GM12864 (cell line): ENCODE measurements at regions not wholly inside any gene's neighbourhood (a gene's known extent, or its start where the extent isn't known, plus 50 kb on each side); places are given as distances from the start of the nearest gene placed in this dataset.

Experiments used
- DNase-seq: peaks from one replicate; pipeline ENCODE4 v3.0.0-alpha.2; 2011; ENCODE audit warnings: low read depth
- H3K4me3 ChIP-seq: 2 replicates; pipeline ENCODE4 v1.5.1; 2011; ENCODE audit warnings: mild to moderate bottlenecking, low read depth, low read length, control low read depth
- TF ChIP-seq, protein P1 (sequence below): IDR thresholded peaks from 2 replicates; pipeline ENCODE4 v1.5.1; 2011; ENCODE audit warnings: low read depth, mild to moderate bottlenecking, moderate library complexity, low read length, control low read depth, inconsistent platforms; ENCODE audit errors: missing control alignments

DNA sequence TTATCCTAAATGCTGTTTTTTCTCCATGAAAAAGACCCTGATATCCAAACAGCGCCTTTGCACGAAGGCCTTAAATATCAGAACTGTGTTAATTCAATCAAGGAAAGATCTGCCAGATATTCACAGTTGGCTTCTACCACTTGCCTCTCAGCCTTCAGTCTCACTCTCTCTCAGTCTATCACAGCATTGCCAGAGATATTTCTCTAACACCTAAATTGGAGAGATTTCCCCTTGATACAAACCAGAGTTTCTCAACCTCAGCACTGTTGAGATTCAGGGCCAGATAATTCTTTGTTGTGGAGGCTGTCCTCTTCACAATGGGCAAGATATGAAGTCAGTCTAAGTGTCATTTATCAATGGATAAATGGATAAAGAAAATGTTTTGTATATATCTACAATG is 454.1 kb upstream of the MAF start:
- H3K4me3 ChIP-seq: no peak overlapping the region
- TF ChIP-seq, protein P1, sequence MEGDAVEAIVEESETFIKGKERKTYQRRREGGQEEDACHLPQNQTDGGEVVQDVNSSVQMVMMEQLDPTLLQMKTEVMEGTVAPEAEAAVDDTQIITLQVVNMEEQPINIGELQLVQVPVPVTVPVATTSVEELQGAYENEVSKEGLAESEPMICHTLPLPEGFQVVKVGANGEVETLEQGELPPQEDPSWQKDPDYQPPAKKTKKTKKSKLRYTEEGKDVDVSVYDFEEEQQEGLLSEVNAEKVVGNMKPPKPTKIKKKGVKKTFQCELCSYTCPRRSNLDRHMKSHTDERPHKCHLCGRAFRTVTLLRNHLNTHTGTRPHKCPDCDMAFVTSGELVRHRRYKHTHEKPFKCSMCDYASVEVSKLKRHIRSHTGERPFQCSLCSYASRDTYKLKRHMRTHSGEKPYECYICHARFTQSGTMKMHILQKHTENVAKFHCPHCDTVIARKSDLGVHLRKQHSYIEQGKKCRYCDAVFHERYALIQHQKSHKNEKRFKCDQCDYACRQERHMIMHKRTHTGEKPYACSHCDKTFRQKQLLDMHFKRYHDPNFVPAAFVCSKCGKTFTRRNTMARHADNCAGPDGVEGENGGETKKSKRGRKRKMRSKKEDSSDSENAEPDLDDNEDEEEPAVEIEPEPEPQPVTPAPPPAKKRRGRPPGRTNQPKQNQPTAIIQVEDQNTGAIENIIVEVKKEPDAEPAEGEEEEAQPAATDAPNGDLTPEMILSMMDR: no peak
- no peak for DNase-seq

DNA sequence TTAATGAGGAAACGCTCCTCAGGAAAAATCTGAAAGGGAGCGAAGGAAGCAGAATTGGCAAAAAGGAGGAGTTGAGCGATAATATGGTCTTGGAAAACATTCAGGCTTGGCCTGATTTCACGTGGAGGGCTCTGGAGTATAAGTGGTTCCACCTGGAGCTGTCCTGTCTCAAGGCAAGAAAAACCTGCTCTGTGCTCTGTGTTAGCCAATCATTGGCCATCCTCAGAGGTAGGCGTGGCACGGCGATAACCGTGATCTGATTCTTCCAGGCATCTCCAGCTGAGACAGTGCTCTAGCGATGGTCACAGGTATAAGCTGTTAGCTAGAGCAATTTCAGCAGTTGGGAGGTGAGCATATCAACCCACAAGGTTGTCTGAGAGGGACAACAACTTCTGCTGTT is 450.5 kb upstream of the MAF start:
- H3K4me3 ChIP-seq: no peak overlapping the region
- TF ChIP-seq, protein P1: no peak
- DNase-seq: no peak

DNA sequence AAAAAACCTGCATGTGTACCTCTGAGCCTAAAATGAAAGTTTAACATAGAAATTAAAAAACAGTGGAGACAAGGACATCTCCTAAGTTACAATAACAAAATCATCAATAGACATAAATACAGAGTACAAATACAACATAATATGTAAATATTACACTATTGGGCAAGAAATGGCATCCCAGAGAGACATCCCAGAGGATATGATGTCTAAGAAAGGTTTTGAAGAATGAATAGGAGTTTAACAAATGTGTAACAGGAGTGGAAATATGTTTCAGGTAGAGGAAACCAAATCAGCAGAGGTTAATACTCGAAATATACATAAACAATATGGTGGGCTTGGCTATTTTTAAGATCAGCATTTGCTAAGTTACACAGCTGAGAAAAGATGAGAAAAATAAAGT is 447.7 kb upstream of the MAF start:
- H3K4me3 ChIP-seq: no peak overlapping the region
- TF ChIP-seq, protein P1: no peak
- DNase-seq: no peak

DNA sequence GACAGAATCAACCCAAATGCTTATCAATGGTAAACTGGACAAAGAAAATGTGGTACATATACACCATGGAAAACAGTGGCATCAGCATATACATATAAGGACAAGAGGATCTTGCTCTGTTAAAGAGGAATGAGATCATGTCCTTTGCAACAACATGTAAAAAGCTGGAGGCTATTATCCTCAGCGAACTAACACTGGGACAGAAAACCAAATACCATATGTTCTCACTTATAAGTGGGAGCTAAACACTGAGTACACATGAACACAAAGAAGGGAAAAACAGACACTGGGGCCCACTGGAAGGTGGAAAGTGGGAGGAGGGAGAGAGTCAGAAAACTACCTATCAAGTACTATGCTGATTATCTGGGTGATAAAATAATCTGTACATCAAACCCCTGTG is 447.3 kb upstream of the MAF start:
- TF ChIP-seq, protein P1: no peak
- no peak overlapping the region for H3K4me3 ChIP-seq
- DNase-seq: no peak

DNA sequence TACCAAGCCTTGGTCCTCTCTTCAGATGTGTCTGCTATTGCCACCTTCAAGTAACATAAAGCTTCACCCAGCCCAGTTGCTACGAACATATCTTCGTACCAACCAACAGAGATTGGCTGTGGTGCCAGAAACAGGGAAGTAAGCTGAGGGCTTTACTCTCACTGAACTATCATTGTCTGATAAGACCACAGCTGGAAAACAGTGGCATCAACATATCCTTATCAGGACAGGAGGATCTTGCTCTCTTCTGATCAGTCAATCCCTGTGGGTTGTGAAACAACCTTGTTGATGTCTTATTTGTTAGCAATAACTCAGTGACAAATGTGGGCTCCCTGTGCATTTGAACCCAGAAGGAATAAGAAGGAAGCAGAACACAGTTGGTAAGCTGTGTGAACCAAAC is 446.3 kb upstream of the MAF start:
- DNase-seq: no peak
- H3K4me3 ChIP-seq: no peak overlapping the region
- TF ChIP-seq, protein P1: no peak

DNA sequence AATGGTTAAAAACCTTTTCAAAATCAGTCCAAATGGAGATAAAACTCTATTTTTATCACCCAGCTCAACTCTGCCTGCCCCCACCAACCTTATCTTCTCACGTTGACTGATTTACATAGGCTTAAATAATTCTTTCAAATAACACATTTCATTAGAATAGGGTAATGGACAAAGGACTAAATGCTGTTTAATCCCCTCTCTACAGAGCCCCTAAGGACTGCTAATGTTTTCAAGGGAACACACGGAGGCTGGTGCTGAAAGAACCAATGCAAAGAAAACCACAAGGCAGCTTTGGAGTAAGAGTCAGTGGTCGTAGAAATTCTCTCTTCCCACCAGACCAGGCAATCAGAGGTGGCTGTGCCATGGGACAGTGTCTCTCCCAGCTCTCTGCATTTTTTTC is 445.7 kb upstream of the MAF start:
- TF ChIP-seq, protein P1: no peak
- no peak for DNase-seq
- H3K4me3 ChIP-seq: no peak overlapping the region

DNA sequence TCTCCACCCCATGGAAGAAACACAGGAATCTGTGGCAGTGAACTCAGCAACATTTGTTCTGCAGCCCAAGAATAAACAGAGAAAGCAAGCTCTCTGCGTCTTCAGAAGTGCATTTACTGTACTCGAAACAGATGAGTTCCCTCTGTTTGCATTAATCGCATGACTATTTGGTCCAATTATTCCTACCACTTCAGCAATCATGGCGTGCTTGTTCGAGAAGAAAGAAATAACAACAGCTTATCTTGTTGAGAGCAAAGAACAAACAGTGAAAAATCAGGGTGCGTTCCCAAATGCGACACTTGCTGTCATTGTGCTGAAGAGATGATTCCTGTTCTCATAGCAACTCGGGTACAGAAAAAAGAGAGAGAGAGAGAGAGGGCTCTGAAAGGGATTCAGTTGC is 445.3 kb upstream of the MAF start:
- H3K4me3 ChIP-seq: no peak overlapping the region
- no peak for DNase-seq
- TF ChIP-seq, protein P1: no peak
